ENCODE measurements at regions not wholly inside any gene's neighbourhood (a gene's known extent, or its start where the extent isn't known, plus 50 kb on each side); places are given as distances from the start of the nearest gene placed in this dataset.
"Not testable (repeated sequence)": the region's sequence is repeated elsewhere in the genome, so short reads cannot be mapped to it uniquely, and the experiment has no call there.

GRCh38 chr17:74133740-74134139 lies 69.7 kb upstream of the RPL38 start:
- Mint-ChIP-seq H3K27ac (no peak overlapping the region), H3K9me3 (no peaks in the 10 kb centered on the region), H3K36me3 (ENCODE audit: low read depth) (no peaks in the 10 kb centered on the region), H3K4me1 (no peaks in the 10 kb centered on the region), H3K4me3 (no peak overlapping the region), H3K27me3 (peaks cover 32% of the 10 kb centered on the region)
- intact Hi-C loops (cut with micrococcal nuclease), result no loop called here
- no peak for DNase-seq
- no peak for ATAC-seq (ENCODE audit: low read depth)
- CTCF ChIA-PET, result no interaction called here
- POLR2A ChIA-PET, result no interaction called here
- no peak for TF ChIP-seq CTCF (IDR thresholded peaks at IDR 0.05)

GRCh38 chr17:74134234-74134633 lies 69.2 kb upstream of the RPL38 start:
- peaks cover 32% of the 10 kb centered on the region for H3K27me3 Mint-ChIP-seq
- H3K27ac Mint-ChIP-seq; intact Hi-C loops (cut with micrococcal nuclease); DNase-seq; ATAC-seq (ENCODE audit: low read depth); H3K4me1 Mint-ChIP-seq; H3K4me3 Mint-ChIP-seq; H3K36me3 Mint-ChIP-seq (ENCODE audit: low read depth); CTCF ChIA-PET; POLR2A ChIA-PET; H3K9me3 Mint-ChIP-seq: not testable (repeated sequence)

GRCh38 chr17:74134991-74135390 lies 68.5 kb upstream of the RPL38 start:
- CTCF ChIA-PET, result no interaction called here
- ATAC-seq (ENCODE audit: low read depth), result no peak
- intact Hi-C loops (cut with micrococcal nuclease), result no loop called here
- POLR2A ChIA-PET, result no interaction called here
- Mint-ChIP-seq H3K36me3 (ENCODE audit: low read depth) (no peaks in the 10 kb centered on the region), H3K4me1 (no peaks in the 10 kb centered on the region), H3K4me3 (no peak overlapping the region), H3K27me3 (peaks cover 32% of the 10 kb centered on the region), H3K9me3 (peaks cover 2% of the 10 kb centered on the region), H3K27ac (no peak overlapping the region)
- DNase-seq, result no peak
- no peak for TF ChIP-seq CTCF (IDR thresholded peaks at IDR 0.05)

- CTCF ChIA-PET, result no interaction called here
- no peak overlapping the region for H3K4me3 Mint-ChIP-seq
- ATAC-seq (ENCODE audit: low read depth), result no peak
- intact Hi-C loops (cut with micrococcal nuclease), result no loop called here
- no peak for TF ChIP-seq CTCF (IDR thresholded peaks at IDR 0.05)
- DNase-seq, result no peak
- POLR2A ChIA-PET, result no interaction called here
- peaks cover 2% of the 10 kb centered on the region for H3K9me3 Mint-ChIP-seq
- no peaks in the 10 kb centered on the region for H3K36me3 Mint-ChIP-seq (ENCODE audit: low read depth)
- H3K27ac Mint-ChIP-seq, result no peak overlapping the region
- H3K27me3 Mint-ChIP-seq, result peaks cover 30% of the 10 kb centered on the region
- no peaks in the 10 kb centered on the region for H3K4me1 Mint-ChIP-seq
These were observed 67.9 kb upstream of the RPL38 start for GRCh38 chr17:74135391-74136167.

GRCh38 chr17:74137416-74137815 lies 66.1 kb upstream of the RPL38 start:
- peaks cover 20% of the 10 kb centered on the region for H3K27me3 Mint-ChIP-seq
- TF ChIP-seq CTCF (IDR thresholded peaks at IDR 0.05), result no peak
- intact Hi-C loops (cut with micrococcal nuclease), result no loop called here
- POLR2A ChIA-PET, result no interaction called here
- ATAC-seq (ENCODE audit: low read depth) (no peak), DNase-seq (no peak)
- CTCF ChIA-PET, result no interaction called here
- peaks cover 5% of the 10 kb centered on the region for H3K9me3 Mint-ChIP-seq
- H3K4me3 Mint-ChIP-seq, result no peak overlapping the region
- H3K27ac Mint-ChIP-seq, result no peak overlapping the region
- H3K36me3 Mint-ChIP-seq (ENCODE audit: low read depth), result no peaks in the 10 kb centered on the region
- H3K4me1 Mint-ChIP-seq, result no peaks in the 10 kb centered on the region

GRCh38 chr17:74139120-74139519 lies 64.4 kb upstream of the RPL38 start:
- Mint-ChIP-seq H3K36me3 (ENCODE audit: low read depth) (no peaks in the 10 kb centered on the region), H3K4me3 (no peak overlapping the region), H3K9me3 (peaks cover 22% of the 10 kb centered on the region), H3K27me3 (peaks cover 14% of the 10 kb centered on the region), H3K27ac (no peak overlapping the region), H3K4me1 (no peaks in the 10 kb centered on the region)
- DNase-seq (no peak), ATAC-seq (ENCODE audit: low read depth) (no peak)
- no peak for TF ChIP-seq CTCF (IDR thresholded peaks at IDR 0.05)
- ChIA-PET POLR2A (no interaction called here), CTCF (no interaction called here)
- intact Hi-C loops (cut with micrococcal nuclease), result no loop called here
